ENCODE measurements at regions not wholly inside any gene's neighbourhood (a gene's known extent, or its start where the extent isn't known, plus 50 kb on each side); places are given as distances from the start of the nearest gene placed in this dataset.

DNA sequence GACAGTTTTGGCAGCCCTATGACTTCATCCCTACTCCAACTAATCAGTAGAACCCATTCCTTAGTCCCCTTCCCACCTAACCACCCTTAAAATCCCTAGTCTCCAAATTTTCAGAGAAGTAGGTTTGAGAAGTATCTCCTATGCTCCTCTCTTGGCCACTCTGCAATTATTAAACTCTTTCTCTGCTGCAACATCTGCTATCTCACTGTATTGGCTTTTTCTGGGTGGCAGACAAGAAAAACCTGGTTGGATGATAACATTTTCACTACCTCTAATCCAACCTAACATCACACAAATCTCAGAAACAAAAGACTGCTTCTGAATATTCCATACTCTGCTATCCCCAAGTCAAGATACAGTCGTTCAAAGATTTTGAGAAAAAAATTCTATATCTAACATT, 542.4 kb upstream of the SOX9 start:
- no peak for DNase-seq
- CTCF ChIA-PET: no interaction called here
- no peak for TF ChIP-seq CTCF (IDR thresholded peaks at IDR 0.05; ENCODE audit: unreplicated experiment)
- BruUV-seq (replicated peaks): no TSS peak
- Mint-ChIP-seq H3K9me3 (ENCODE audit: low read depth, unreplicated experiment) (peaks cover 5% of the 10 kb centered on the region), H3K27ac (ENCODE audit: unreplicated experiment) (no peak overlapping the region), H3K4me1 (ENCODE audit: low read depth, unreplicated experiment) (no peaks in the 10 kb centered on the region), H3K27me3 (ENCODE audit: unreplicated experiment) (no peaks in the 10 kb centered on the region), H3K4me3 (ENCODE audit: low read depth, unreplicated experiment) (no peak overlapping the region), H3K36me3 (ENCODE audit: insufficient read depth, unreplicated experiment) (no peaks in the 10 kb centered on the region)
- intact Hi-C loops (cut with micrococcal nuclease; ENCODE audit: unreplicated experiment): no loop called here

- intact Hi-C loops (cut with micrococcal nuclease; ENCODE audit: unreplicated experiment): no loop called here
- peaks cover 5% of the 10 kb centered on the region for H3K9me3 Mint-ChIP-seq (ENCODE audit: low read depth, unreplicated experiment)
- DNase-seq: no peak
- no peak overlapping the region for H3K4me3 Mint-ChIP-seq (ENCODE audit: low read depth, unreplicated experiment)
- CTCF ChIA-PET: no interaction called here
- no peaks in the 10 kb centered on the region for H3K36me3 Mint-ChIP-seq (ENCODE audit: insufficient read depth, unreplicated experiment)
- no peak for TF ChIP-seq CTCF (IDR thresholded peaks at IDR 0.05; ENCODE audit: unreplicated experiment)
- no peaks in the 10 kb centered on the region for H3K4me1 Mint-ChIP-seq (ENCODE audit: low read depth, unreplicated experiment)
- no peaks in the 10 kb centered on the region for H3K27me3 Mint-ChIP-seq (ENCODE audit: unreplicated experiment)
- H3K27ac Mint-ChIP-seq (ENCODE audit: unreplicated experiment): no peak overlapping the region
- BruUV-seq (replicated peaks): no TSS peak
Observed at GRCh38 chr17:71580220-71580619, 540.6 kb upstream of the SOX9 start.

- no TSS peak for BruUV-seq (replicated peaks)
- no peaks in the 10 kb centered on the region for H3K36me3 Mint-ChIP-seq (ENCODE audit: insufficient read depth, unreplicated experiment)
Observed at GRCh38 chr17:71585540-71585939, 535.3 kb upstream of the SOX9 start.

DNA sequence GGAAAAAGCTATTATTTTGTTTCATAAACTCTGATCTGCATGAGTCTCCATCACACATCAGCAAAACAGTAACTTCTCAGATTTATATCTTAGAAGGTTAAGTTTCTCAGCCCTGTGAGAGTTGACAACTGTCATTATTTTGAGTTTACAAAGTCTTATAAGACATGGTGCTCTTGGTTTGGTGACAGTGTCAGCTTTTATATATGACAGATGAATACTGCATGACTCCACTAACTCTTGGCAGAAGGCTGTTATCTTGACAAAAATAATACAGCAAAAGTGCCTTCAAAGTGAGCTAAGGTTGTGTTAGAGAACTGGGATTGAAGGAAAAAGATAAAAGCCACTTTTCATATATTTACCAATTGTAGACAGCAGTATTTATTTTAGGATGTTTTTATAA, 528.4 kb upstream of the SOX9 start:
- Mint-ChIP-seq H3K27me3 (ENCODE audit: unreplicated experiment) (no peaks in the 10 kb centered on the region), H3K9me3 (ENCODE audit: low read depth, unreplicated experiment) (peaks cover 3% of the 10 kb centered on the region), H3K4me1 (ENCODE audit: low read depth, unreplicated experiment) (no peaks in the 10 kb centered on the region), H3K4me3 (ENCODE audit: low read depth, unreplicated experiment) (no peak overlapping the region), H3K27ac (ENCODE audit: unreplicated experiment) (no peak overlapping the region), H3K36me3 (ENCODE audit: insufficient read depth, unreplicated experiment) (no peaks in the 10 kb centered on the region)
- TF ChIP-seq CTCF (IDR thresholded peaks at IDR 0.05; ENCODE audit: unreplicated experiment): no peak
- CTCF ChIA-PET: interaction anchor here (1.1 kb wide), 1 partner anchor 119 kb away, joined by 3 read pairs; no protein-coding TSS in a partner anchor
- intact Hi-C loops (cut with micrococcal nuclease; ENCODE audit: unreplicated experiment): no loop called here
- DNase-seq: no peak
- BruUV-seq (replicated peaks): no TSS peak

More at GRCh38 chr17:71585540-71585939, 535.3 kb upstream of the SOX9 start:
- H3K9me3 Mint-ChIP-seq (ENCODE audit: low read depth, unreplicated experiment): no peaks in the 10 kb centered on the region
- no peak overlapping the region for H3K4me3 Mint-ChIP-seq (ENCODE audit: low read depth, unreplicated experiment)
- intact Hi-C loops (cut with micrococcal nuclease; ENCODE audit: unreplicated experiment): no loop called here
- CTCF ChIA-PET: no interaction called here
- no peaks in the 10 kb centered on the region for H3K4me1 Mint-ChIP-seq (ENCODE audit: low read depth, unreplicated experiment)
- no peaks in the 10 kb centered on the region for H3K27me3 Mint-ChIP-seq (ENCODE audit: unreplicated experiment)
- DNase-seq: no peak
- no peak overlapping the region for H3K27ac Mint-ChIP-seq (ENCODE audit: unreplicated experiment)
- no peak for TF ChIP-seq CTCF (IDR thresholded peaks at IDR 0.05; ENCODE audit: unreplicated experiment)
